Spleen (tissue), 11 donors: ENCODE measurements at regions not wholly inside any gene's neighbourhood (a gene's known extent, or its start where the extent isn't known, plus 50 kb on each side); places are given as distances from the start of the nearest gene placed in this dataset.

Experiments
- DNase-seq: peaks from one replicate; pipeline ENCODE4 v3.0.0-alpha.2; 2020
- H3K27ac ChIP-seq, 8 donors: fragments of 200-600 bp; sonication (generic) in 7 of 8; 1 replicate in 4 of 8; 2 replicates in 4 of 8; pipeline versions ENCODE4 v1.5.0 to v1.8.0; 2016 to 2021; ENCODE audit warnings: inconsistent platforms in 4 of 8, mild to moderate bottlenecking in 4 of 8, moderate library complexity in 1 of 8
- H3K27me3 ChIP-seq, 7 donors: fragments of 200-600 bp; sonication (generic) in 6 of 7; replicated peaks in 1 of 7; 1 replicate in 4 of 7; 2 replicates in 3 of 7; pipeline versions ENCODE4 v1.5.0 to v1.8.0; 2016 to 2021; ENCODE audit warnings: inconsistent platforms in 3 of 7, mild to moderate bottlenecking in 1 of 7
- H3K36me3 ChIP-seq, 6 donors: fragments of 200-600 bp; sonication (generic) in 5 of 6; 1 replicate in 4 of 6; 2 replicates in 2 of 6; pipeline versions ENCODE4 v1.5.0 to v1.8.0; 2016 to 2021; ENCODE audit warnings: inconsistent platforms in 2 of 6
- H3K4me1 ChIP-seq, 6 donors: fragments of 200-600 bp; sonication (generic) in 5 of 6; 1 replicate in 3 of 6; 2 replicates in 3 of 6; pipeline versions ENCODE4 v1.5.0 to v1.8.0; 2016 to 2021; ENCODE audit warnings: inconsistent platforms in 3 of 6
- H3K4me3 ChIP-seq, 8 donors: fragments of 200-600 bp; sonication (generic) in 7 of 8; 1 replicate in 4 of 8; 2 replicates in 4 of 8; pipeline versions ENCODE4 v1.5.0 to v1.8.0; 2016 to 2021; ENCODE audit warnings: inconsistent platforms in 4 of 8, mild to moderate bottlenecking in 4 of 8, moderate library complexity in 2 of 8
- H3K9me3 ChIP-seq, 8 donors: fragments of 200-600 bp; sonication (generic) in 7 of 8; 1 replicate in 4 of 8; 2 replicates in 4 of 8; pipeline versions ENCODE4 v1.5.0 to v1.8.0; 2016 to 2021; ENCODE audit warnings: inconsistent platforms in 4 of 8
- CTCF ChIP-seq, 11 experiments: fragments of 200-600 bp in 7 of 11; fragments of 450-650 bp in 4 of 11; sonication (generic) in 4 of 11; IDR thresholded peaks in 8 of 11; conservative IDR thresholded peaks in 3 of 11; 1 replicate in 7 of 11; 2 replicates in 4 of 11; pipeline versions ENCODE4 v1.4.0 to v1.8.0; 2016 to 2021; ENCODE audit warnings: antibody characterized with exemption in 11 of 11, inconsistent platforms in 4 of 11, mild to moderate bottlenecking in 1 of 11
- POLR2A ChIP-seq, 3 donors: fragments of 450-650 bp; IDR thresholded peaks; one replicate each; pipeline ENCODE4 v1.5.1; 2017; ENCODE audit warnings: antibody characterized with exemption in 3 of 3, mild to moderate bottlenecking in 1 of 3
- POLR2AphosphoS5 ChIP-seq, 3 donors: sonication (generic); formaldehyde crosslinking; IDR thresholded peaks; one replicate each; pipeline ENCODE4 v1.5.1; 2017; ENCODE audit warnings: antibody characterized with exemption in 3 of 3
- WGBS, 5 donors: extraction: QIAGEN DNeasy Blood & Tissue Kit in 3 of 5; methylation state at CpG; one replicate each; pipeline versions ENCODE4 v1.1.5 to v1.1.7; 2013 to 2018; 5-methylcytosine and 5-hydroxymethylcytosine counted together
- intact Hi-C: fragments of 100-400 bp; cut with DNase I; formaldehyde crosslinking; loops from one replicate; pipeline ENCODE4 v1.15.0; 2023; ENCODE audit warnings: low total_unique reads
- donor health status: healthy with polysubstance abuse.
- donor health status: DM: no; HTN: no; CAD: no; lungs with moderate emphysema.
- donor health status: DM: no; HTN: no; CAD: no.
- donor health status: Bipolar disorder and iron deficiency.
- donor health status: healthy.
- donor health status: DM: no; HTN: no; CAD: no.
- donor health status: DM: yes; HTN: yes; CAD: no.

- H3K36me3 ChIP-seq = no peaks in the 10 kb centered on the region
- no peaks in the 10 kb centered on the region for H3K27me3 ChIP-seq
- no peak overlapping the region for H3K4me3 ChIP-seq
- H3K9me3 ChIP-seq = peaks cover 0 to 8% (median 0%) of the 10 kb centered on the region in 8 donors
- TF ChIP-seq CTCF (IDR thresholded peaks at IDR 0.05 in 8 of 11, conservative IDR thresholded peaks at IDR 0.05 in 3 of 11) (no peak), POLR2AphosphoS5 (IDR thresholded peaks at IDR 0.05) (no peak), POLR2A (IDR thresholded peaks at IDR 0.05) (no peak)
- no peak for DNase-seq
- H3K27ac ChIP-seq = no peak overlapping the region
- intact Hi-C loops = no loop called here
- WGBS, 5 donors = 65 to 92% (median 73%) methylated on average over 1 of the region's 1 CpG
- H3K4me1 ChIP-seq = no peaks in the 10 kb centered on the region
Measured at GRCh38 chr7:108634535-108634934, 64.9 kb downstream of the DNAJB9 start.

GRCh38 chr7:108637049-108637621, 67.5 kb downstream of the DNAJB9 start:
- H3K4me3 ChIP-seq = no peak overlapping the region
- no peaks in the 10 kb centered on the region for H3K36me3 ChIP-seq
- no peak for TF ChIP-seq CTCF (IDR thresholded peaks at IDR 0.05 in 8 of 11, conservative IDR thresholded peaks at IDR 0.05 in 3 of 11)
- no peak for TF ChIP-seq POLR2A (IDR thresholded peaks at IDR 0.05)
- no peak for DNase-seq
- peaks cover 0 to 8% (median 0%) of the 10 kb centered on the region in 8 donors for H3K9me3 ChIP-seq
- H3K27ac ChIP-seq = no peak overlapping the region
- intact Hi-C loops = no loop called here
- no peaks in the 10 kb centered on the region for H3K4me1 ChIP-seq
- H3K27me3 ChIP-seq = peaks cover 0 to under 1% (median 0%) of the 10 kb centered on the region in 7 donors
- 38 to 66% (median 53%) methylated on average over 3 of the region's 3 CpGs for WGBS, 5 donors

- 77 to 98% (median 90%) methylated on average over 1 of the region's 1 CpG for WGBS, 5 donors
- Histone ChIP-seq H3K27me3 (peaks cover 0 to 14% (median 0%) of the 10 kb centered on the region in 7 donors), H3K36me3 (no peaks in the 10 kb centered on the region), H3K9me3 (no peaks in the 10 kb centered on the region), H3K4me1 (no peaks in the 10 kb centered on the region), H3K4me3 (no peak overlapping the region), H3K27ac (no peak overlapping the region)
- TF ChIP-seq POLR2AphosphoS5 (IDR thresholded peaks at IDR 0.05) = no peak
- TF ChIP-seq CTCF (IDR thresholded peaks at IDR 0.05 in 8 of 11, conservative IDR thresholded peaks at IDR 0.05 in 3 of 11) = no peak
- no peak for TF ChIP-seq POLR2A (IDR thresholded peaks at IDR 0.05)
- DNase-seq = no peak
- intact Hi-C loops = no loop called here
Measured at GRCh38 chr7:108642126-108642525, 72.5 kb downstream of the DNAJB9 start.

DNA sequence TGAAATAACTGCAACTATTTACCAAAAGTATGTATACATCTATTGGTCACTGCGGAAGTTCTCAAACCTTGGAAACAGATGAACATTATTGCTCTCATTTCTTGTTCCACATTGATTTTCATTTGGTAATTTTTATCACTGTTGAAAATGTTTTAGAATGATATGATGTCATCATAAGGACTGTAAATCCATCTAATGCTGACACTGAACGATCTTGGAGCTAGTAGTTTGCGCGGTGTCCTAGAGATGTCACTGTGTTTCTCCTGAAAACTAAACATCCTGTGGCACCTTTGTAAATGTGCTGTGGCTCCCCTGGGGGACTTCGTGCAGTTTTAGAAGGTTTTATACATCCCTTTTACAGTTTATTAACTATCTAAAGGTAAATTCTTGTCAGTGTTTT, 73.5 kb downstream of the DNAJB9 start:
- no peak for TF ChIP-seq POLR2A (IDR thresholded peaks at IDR 0.05)
- TF ChIP-seq POLR2AphosphoS5 (IDR thresholded peaks at IDR 0.05) = no peak
- no peak for TF ChIP-seq CTCF (IDR thresholded peaks at IDR 0.05 in 8 of 11, conservative IDR thresholded peaks at IDR 0.05 in 3 of 11)
- DNase-seq = no peak
- Histone ChIP-seq H3K4me1 (no peaks in the 10 kb centered on the region), H3K4me3 (no peak overlapping the region), H3K36me3 (no peaks in the 10 kb centered on the region), H3K27me3 (peaks cover 0 to 14% (median 0%) of the 10 kb centered on the region in 7 donors), H3K9me3 (no peaks in the 10 kb centered on the region), H3K27ac (no peak overlapping the region)
- intact Hi-C loops = no loop called here
- 79 to 87% (median 83%) methylated on average over 5 of the region's 5 CpGs for WGBS, 5 donors
